GM12878 (cell line): ENCODE measurements at regions not wholly inside any gene's neighbourhood (a gene's known extent, or its start where the extent isn't known, plus 50 kb on each side); places are given as distances from the start of the nearest gene placed in this dataset.

Experiments
- CHD2 ChIP-seq: IDR thresholded peaks from 2 replicates; pipeline ENCODE4 v1.6.1; 2011; ENCODE audit warnings: low read depth, low read length, improper control_type of control experiment, borderline replicate concordance
- CREM ChIP-seq: IDR thresholded peaks from 2 replicates; pipeline ENCODE4 v1.6.1; 2014; ENCODE audit warnings: antibody characterized with exemption, low read depth
- CTCF ChIP-seq, 3 experiments: IDR thresholded peaks in 2 of 3; conservative IDR thresholded peaks in 1 of 3; 2 replicates each; pipeline ENCODE4 v1.5.1; 2011; ENCODE audit warnings: low read depth in 3 of 3, low read length in 3 of 3, mild to moderate bottlenecking in 3 of 3, control low read depth in 2 of 3, moderate library complexity in 2 of 3, inconsistent platforms in 1 of 3, mixed read lengths in 1 of 3; ENCODE audit not compliant: control insufficient read depth in 2 of 3, insufficient read depth in 1 of 3; ENCODE audit errors: extremely low read depth in 1 of 3
- EZH2 ChIP-seq: IDR thresholded peaks from 2 replicates; pipeline ENCODE4 v1.6.1; 2012; ENCODE audit warnings: low read depth, mild to moderate bottlenecking, control low read depth, inconsistent platforms, low read length, borderline replicate concordance; ENCODE audit not compliant: control insufficient read depth
- POLR2A ChIP-seq: IDR thresholded peaks from 2 replicates; pipeline ENCODE4 v1.6.1; 2011; ENCODE audit warnings: low read depth, mild to moderate bottlenecking, low read length
- ZBTB33 ChIP-seq: fragments of 450-650 bp; IDR thresholded peaks from 2 replicates; pipeline ENCODE4 v1.6.1; 2017; ENCODE audit warnings: mild to moderate bottlenecking
- ZNF207 ChIP-seq: fragments of 450-650 bp; IDR thresholded peaks from 2 replicates; pipeline ENCODE4 v1.6.1; 2014; ENCODE audit warnings: antibody characterized with exemption, mild to moderate bottlenecking, borderline replicate concordance

- TF ChIP-seq ZBTB33 (no peak), CTCF (IDR thresholded peaks at IDR 0.05 in 2 of 3, conservative IDR thresholded peaks at IDR 0.05 in 1 of 3; ENCODE audit: control insufficient read depth in 2 of 3, extremely low read depth in 1 of 3, insufficient read depth in 1 of 3, low read depth in 3 of 3, low read length in 3 of 3) (no peak), CREM (no peak), CHD2 (no peak), ZNF207 (no peak), POLR2A (no peak), EZH2 (no peak)
Observed at GRCh38 chr3:154764856-154765640, 315.1 kb upstream of the MME start.
